ENCODE measurements at regions not wholly inside any gene's neighbourhood (a gene's known extent, or its start where the extent isn't known, plus 50 kb on each side); places are given as distances from the start of the nearest gene placed in this dataset.

GRCh38 chr3:34037260-34037659 is 238.8 kb downstream of the PDCD6IP start:
- H3K36me3 ChIP-seq: no peaks in the 10 kb centered on the region
- H3K27me3 ChIP-seq: no peaks in the 10 kb centered on the region
- H3K4me3 ChIP-seq: no peak overlapping the region
- intact Hi-C loops (cut with DNase I): no loop called here
- 89 to 96% methylated on average over 8 of the region's 8 CpGs for WGBS, 2 donors
- no peaks in the 10 kb centered on the region for H3K4me1 ChIP-seq
- DNase-seq: no peak
- H3K9me3 ChIP-seq: no peaks in the 10 kb centered on the region
- H3K27ac ChIP-seq: no peak overlapping the region
- TF ChIP-seq, protein P1, sequence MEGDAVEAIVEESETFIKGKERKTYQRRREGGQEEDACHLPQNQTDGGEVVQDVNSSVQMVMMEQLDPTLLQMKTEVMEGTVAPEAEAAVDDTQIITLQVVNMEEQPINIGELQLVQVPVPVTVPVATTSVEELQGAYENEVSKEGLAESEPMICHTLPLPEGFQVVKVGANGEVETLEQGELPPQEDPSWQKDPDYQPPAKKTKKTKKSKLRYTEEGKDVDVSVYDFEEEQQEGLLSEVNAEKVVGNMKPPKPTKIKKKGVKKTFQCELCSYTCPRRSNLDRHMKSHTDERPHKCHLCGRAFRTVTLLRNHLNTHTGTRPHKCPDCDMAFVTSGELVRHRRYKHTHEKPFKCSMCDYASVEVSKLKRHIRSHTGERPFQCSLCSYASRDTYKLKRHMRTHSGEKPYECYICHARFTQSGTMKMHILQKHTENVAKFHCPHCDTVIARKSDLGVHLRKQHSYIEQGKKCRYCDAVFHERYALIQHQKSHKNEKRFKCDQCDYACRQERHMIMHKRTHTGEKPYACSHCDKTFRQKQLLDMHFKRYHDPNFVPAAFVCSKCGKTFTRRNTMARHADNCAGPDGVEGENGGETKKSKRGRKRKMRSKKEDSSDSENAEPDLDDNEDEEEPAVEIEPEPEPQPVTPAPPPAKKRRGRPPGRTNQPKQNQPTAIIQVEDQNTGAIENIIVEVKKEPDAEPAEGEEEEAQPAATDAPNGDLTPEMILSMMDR (IDR thresholded peaks at IDR 0.05): no peak
- no peak for TF ChIP-seq POLR2A (IDR thresholded peaks at IDR 0.05)

GRCh38 chr3:34038131-34038530 is 239.7 kb downstream of the PDCD6IP start:
- Histone ChIP-seq H3K4me1 (no peaks in the 10 kb centered on the region), H3K27ac (no peak overlapping the region), H3K4me3 (no peak overlapping the region), H3K27me3 (no peaks in the 10 kb centered on the region), H3K9me3 (no peaks in the 10 kb centered on the region), H3K36me3 (no peaks in the 10 kb centered on the region)
- no peak for DNase-seq
- TF ChIP-seq POLR2A (IDR thresholded peaks at IDR 0.05): no peak
- TF ChIP-seq, protein P1 (IDR thresholded peaks at IDR 0.05): no peak
- WGBS, 2 donors: 69 to 75% methylated on average over 2 of the region's 2 CpGs
- intact Hi-C loops (cut with DNase I): no loop called here

DNA sequence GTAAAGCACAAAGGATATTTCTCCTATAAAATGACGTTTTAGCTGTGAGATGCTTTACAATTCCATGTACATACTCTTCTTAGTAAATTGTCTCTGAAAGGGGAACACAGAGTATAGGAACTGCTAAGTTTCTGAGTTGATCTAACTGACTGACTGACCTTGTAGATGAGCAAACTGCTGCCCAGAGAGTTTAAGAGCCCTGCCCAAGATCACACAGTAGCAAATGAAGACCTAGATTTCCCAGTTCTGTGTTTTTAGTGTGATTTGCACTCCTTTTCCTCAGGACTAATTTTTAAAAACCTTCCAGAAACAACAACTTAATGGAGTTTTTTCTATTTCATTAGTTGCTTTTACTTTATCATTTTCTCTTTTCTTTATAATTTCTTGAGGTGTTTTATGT is 247.7 kb downstream of the PDCD6IP start:
- H3K4me1 ChIP-seq: no peaks in the 10 kb centered on the region
- no peak overlapping the region for H3K4me3 ChIP-seq
- H3K9me3 ChIP-seq: no peaks in the 10 kb centered on the region
- H3K36me3 ChIP-seq: no peaks in the 10 kb centered on the region
- DNase-seq: no peak
- intact Hi-C loops (cut with DNase I): no loop called here
- TF ChIP-seq POLR2A (IDR thresholded peaks at IDR 0.05): no peak
- TF ChIP-seq, protein P1 (IDR thresholded peaks at IDR 0.05): no peak
- WGBS, 2 donors: 62 to 82% methylated on average over 1 of the region's 1 CpG
- H3K27ac ChIP-seq: no peak overlapping the region
- H3K27me3 ChIP-seq: no peaks in the 10 kb centered on the region

GRCh38 chr3:34053626-34054025 is 255.2 kb downstream of the PDCD6IP start:
- Histone ChIP-seq H3K36me3 (no peaks in the 10 kb centered on the region), H3K27me3 (no peaks in the 10 kb centered on the region), H3K9me3 (no peaks in the 10 kb centered on the region), H3K4me1 (no peaks in the 10 kb centered on the region), H3K4me3 (no peak overlapping the region), H3K27ac (no peak overlapping the region)
- TF ChIP-seq, protein P1 (IDR thresholded peaks at IDR 0.05): no peak
- WGBS, 2 donors: 60 to 67% methylated on average over 3 of the region's 3 CpGs
- intact Hi-C loops (cut with DNase I): no loop called here
- DNase-seq: no peak

DNA sequence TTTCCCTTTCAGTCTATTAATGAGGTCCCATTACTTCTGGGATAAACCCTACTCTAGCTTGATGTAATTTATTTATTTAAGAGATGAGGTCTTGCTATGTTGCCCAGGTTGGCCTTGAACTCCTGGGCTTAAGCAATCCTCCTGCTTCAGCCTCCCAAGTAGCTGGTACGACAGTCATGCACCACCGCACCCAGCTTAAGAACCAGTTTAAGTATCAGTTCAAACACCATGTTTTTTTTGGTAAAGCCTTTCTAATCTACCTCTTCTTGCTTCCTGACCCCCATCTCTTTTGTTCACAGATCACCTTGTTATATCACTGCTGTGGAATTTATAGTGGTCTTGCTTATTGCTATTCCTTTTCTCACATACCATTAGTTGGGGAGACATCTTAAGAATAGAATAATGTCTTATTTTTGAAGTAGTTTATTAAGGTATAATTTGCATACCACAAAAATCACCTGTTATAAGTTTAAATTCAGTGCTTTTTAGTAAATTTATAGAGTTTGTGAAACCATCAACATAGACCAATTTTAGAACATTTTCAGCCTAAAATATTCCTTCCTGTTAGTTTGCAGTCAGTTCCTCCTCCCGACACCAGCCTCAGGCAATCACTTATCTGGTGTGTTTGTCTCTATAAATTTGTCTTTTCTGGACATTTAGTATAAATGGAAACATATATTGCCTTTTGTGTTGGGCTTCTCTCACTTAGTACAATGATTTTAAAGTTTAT is 257.9 kb downstream of the PDCD6IP start:
- no peak for DNase-seq
- WGBS, 2 donors: 74 to 76% methylated on average over 3 of the region's 3 CpGs
- H3K9me3 ChIP-seq: no peaks in the 10 kb centered on the region

More for the DNA sequence above, 257.9 kb downstream of the PDCD6IP start:
- Histone ChIP-seq H3K4me1 (no peaks in the 10 kb centered on the region), H3K4me3 (no peak overlapping the region), H3K27ac (no peak overlapping the region), H3K36me3 (no peaks in the 10 kb centered on the region), H3K27me3 (no peaks in the 10 kb centered on the region)
- intact Hi-C loops (cut with DNase I): no loop called here
- TF ChIP-seq, protein P1 (IDR thresholded peaks at IDR 0.05): no peak
- TF ChIP-seq POLR2A (IDR thresholded peaks at IDR 0.05): no peak

Data from esophagus squamous epithelium (tissue), 5 donors.